GM23338 (cell line): ENCODE measurements at regions not wholly inside any gene's neighbourhood (a gene's known extent, or its start where the extent isn't known, plus 50 kb on each side); places are given as distances from the start of the nearest gene placed in this dataset.

ENCODE experiments used
- ATAC-seq: fragments of 200-7000 bp; cut with Tn5 transposase; 3 replicates; pipeline ENCODE4 v1.9.1; 2020
- DNase-seq: peaks from one replicate; pipeline ENCODE4 v3.0.0-alpha.2; 2015; ENCODE audit warnings: low spot score
- H2AFZ ChIP-seq: fragments of 200-600 bp; sonication (generic); 2 replicates; pipeline ENCODE4 v1.8.0; 2016; ENCODE audit warnings: antibody characterized with exemption, mild to moderate bottlenecking, moderate library complexity
- H3F3A ChIP-seq: fragments of 200-600 bp; sonication (generic); replicated peaks from 2 replicates; pipeline ENCODE4 v1.8.0; 2017; ENCODE audit warnings: antibody characterized with exemption, mixed run types, low read depth
- H3K27ac ChIP-seq: fragments of 200-600 bp; sonication (generic); 2 replicates; pipeline ENCODE4 v1.6.1; 2016; ENCODE audit warnings: low read depth
- H3K27me3 ChIP-seq: fragments of 200-600 bp; sonication (generic); 2 replicates; pipeline ENCODE4 v1.8.0; 2016; ENCODE audit warnings: mild to moderate bottlenecking, mixed run types, moderate library complexity; ENCODE audit not compliant: insufficient read depth
- H3K36me3 ChIP-seq: fragments of 200-600 bp; sonication (generic); 2 replicates; pipeline ENCODE4 v1.8.0; 2016; ENCODE audit warnings: mild to moderate bottlenecking; ENCODE audit not compliant: insufficient read depth
- H3K4me1 ChIP-seq: fragments of 200-600 bp; sonication (generic); 2 replicates; pipeline ENCODE4 v1.8.0; 2016; ENCODE audit warnings: mild to moderate bottlenecking, moderate library complexity; ENCODE audit not compliant: insufficient read depth
- H3K4me2 ChIP-seq: fragments of 200-600 bp; sonication (generic); 2 replicates; pipeline ENCODE4 v1.7.1; 2017; ENCODE audit warnings: mixed run types
- H3K4me3 ChIP-seq: fragments of 200-600 bp; sonication (generic); 2 replicates; pipeline ENCODE4 v1.6.1; 2016; ENCODE audit warnings: mixed run types
- H3K79me2 ChIP-seq: fragments of 200-600 bp; sonication (generic); replicated peaks from 2 replicates; pipeline ENCODE4 v1.8.0; 2017; ENCODE audit warnings: mild to moderate bottlenecking; ENCODE audit not compliant: insufficient read depth
- H3K9me2 ChIP-seq: fragments of 200-600 bp; sonication (generic); 2 replicates; pipeline ENCODE4 v1.8.0; 2017; ENCODE audit not compliant: insufficient read depth
- H4K20me1 ChIP-seq: fragments of 200-600 bp; sonication (generic); replicated peaks from 2 replicates; pipeline ENCODE4 v1.8.0; 2017; ENCODE audit warnings: mild to moderate bottlenecking; ENCODE audit not compliant: insufficient read depth
- H3K27ac Mint-ChIP-seq: 2 replicates; pipeline ENCODE4 v1.8.0; 2020; ENCODE audit warnings: inconsistent platforms, mild to moderate bottlenecking, moderate library complexity, mixed read lengths
- H3K27me3 Mint-ChIP-seq: 3 replicates; pipeline ENCODE4 v1.8.0; 2022; ENCODE audit warnings: low read depth, mild to moderate bottlenecking, moderate library complexity, mixed read lengths, inconsistent platforms; ENCODE audit not compliant: insufficient read depth, poor library complexity
- H3K36me3 Mint-ChIP-seq: 3 replicates; pipeline ENCODE4 v1.8.0; 2021; ENCODE audit warnings: low read depth, mild to moderate bottlenecking, inconsistent platforms, moderate library complexity, mixed read lengths
- H3K4me1 Mint-ChIP-seq: 3 replicates; pipeline ENCODE4 v1.8.0; 2020; ENCODE audit warnings: mild to moderate bottlenecking, inconsistent platforms, mixed read lengths
- H3K4me3 Mint-ChIP-seq: 3 replicates; pipeline ENCODE4 v1.8.0; 2021; ENCODE audit warnings: moderate library complexity, mild to moderate bottlenecking, inconsistent platforms, mixed read lengths
- H3K9me3 Mint-ChIP-seq: 3 replicates; pipeline ENCODE4 v1.8.0; 2020; ENCODE audit warnings: moderate library complexity, mild to moderate bottlenecking, inconsistent platforms, mixed read lengths
- CREB1 ChIP-seq: fragments of 250-450 bp; sonication (Bioruptor Pico); IDR thresholded peaks from 2 replicates; pipeline ENCODE4 v1.5.0; 2020; ENCODE audit warnings: low read depth, mild to moderate bottlenecking, moderate library complexity
- CTCF ChIP-seq, 2 experiments: fragments of 200-600 bp in 1 of 2; sonication (generic) in 1 of 2; conservative IDR thresholded peaks; 2 replicates each; pipeline versions ENCODE4 v1.5.1 to v1.6.1; 2016 to 2017; ENCODE audit warnings: antibody characterized with exemption in 2 of 2, low read depth in 2 of 2, mild to moderate bottlenecking in 2 of 2, moderate library complexity in 1 of 2
- EZH2 ChIP-seq: fragments of 200-600 bp; sonication (generic); IDR thresholded peaks from one replicate; pipeline ENCODE4 v1.8.0; 2017; ENCODE audit warnings: antibody characterized with exemption, mild to moderate bottlenecking, low read depth; ENCODE audit not compliant: unreplicated experiment
- EZH2phosphoT487 ChIP-seq: fragments of 200-600 bp; sonication (generic); IDR thresholded peaks from one replicate; pipeline ENCODE4 v1.8.1; 2018; ENCODE audit warnings: antibody characterized with exemption; ENCODE audit not compliant: unreplicated experiment
- JUNB ChIP-seq: IDR thresholded peaks from one replicate; pipeline ENCODE4 v1.6.1; 2016; ENCODE audit warnings: antibody characterized with exemption; ENCODE audit not compliant: unreplicated experiment
- POLR2AphosphoS5 ChIP-seq: IDR thresholded peaks from 2 replicates; pipeline ENCODE4 v1.6.1; 2016; ENCODE audit warnings: antibody characterized with exemption, low read depth
- REST ChIP-seq: IDR thresholded peaks from one replicate; pipeline ENCODE4 v1.6.1; 2018; ENCODE audit warnings: antibody characterized with exemption; ENCODE audit not compliant: unreplicated experiment
- STAT1 ChIP-seq: IDR thresholded peaks from one replicate; pipeline ENCODE4 v1.6.1; 2016; ENCODE audit warnings: antibody characterized with exemption; ENCODE audit not compliant: unreplicated experiment
- ZNF331 ChIP-seq: fragments of 250-450 bp; sonication (Bioruptor Pico); IDR thresholded peaks from 2 replicates; pipeline ENCODE4 v1.5.0; 2020; ENCODE audit warnings: low read depth, mild to moderate bottlenecking, moderate library complexity
- ZNF462 ChIP-seq: fragments of 250-450 bp; sonication (Bioruptor Pico); IDR thresholded peaks from 2 replicates; pipeline ENCODE4 v1.5.0; 2020; ENCODE audit warnings: mild to moderate bottlenecking, moderate library complexity

- no peak for TF ChIP-seq REST
- no peak for TF ChIP-seq ZNF331
- no peak for TF ChIP-seq EZH2phosphoT487
- TF ChIP-seq STAT1: no peak
Observed at GRCh38 chr3:83513051-83513450, 1445.7 kb upstream of the CADM2 start (continued).

GRCh38 chr3:83513677-83514076 is 1445.1 kb upstream of the CADM2 start:
- H3K4me1 ChIP-seq: peaks cover 12% of the 10 kb centered on the region
- H3K27me3 Mint-ChIP-seq: no peaks in the 10 kb centered on the region
- H3K36me3 ChIP-seq: no peaks in the 10 kb centered on the region
- peak; percentile 62 for DNase-seq
- H2AFZ ChIP-seq: no peak overlapping the region
- no peaks in the 10 kb centered on the region for H3F3A ChIP-seq
- TF ChIP-seq EZH2 (no peak), JUNB (no peak), CREB1 (CRISPR knock-in tag) (no peak), ZNF462 (CRISPR knock-in tag) (peak; percentile 78; the same call in 1 of the 2 replicates), CTCF (conservative IDR thresholded peaks at IDR 0.05; ENCODE audit: low read depth in 2 of 2) (no peak), POLR2AphosphoS5 (no peak)
- H3K4me3 Mint-ChIP-seq: no peak overlapping the region
- H3K27me3 ChIP-seq: no peaks in the 10 kb centered on the region
- no peaks in the 10 kb centered on the region for H4K20me1 ChIP-seq
- H3K4me2 ChIP-seq: peak overlapping the region; percentile 45
- H3K9me2 ChIP-seq: no peaks in the 10 kb centered on the region
- no peak overlapping the region for H3K27ac Mint-ChIP-seq
- ATAC-seq: peak; percentile 99
- H3K27ac ChIP-seq: no peak overlapping the region
- no peak overlapping the region for H3K4me3 ChIP-seq
- H3K9me3 Mint-ChIP-seq: peaks cover 6% of the 10 kb centered on the region; the same call in 2 of the 3 replicates
- peaks cover 28% of the 10 kb centered on the region for H3K4me1 Mint-ChIP-seq
- no peaks in the 10 kb centered on the region for H3K79me2 ChIP-seq
- peaks cover 16% of the 10 kb centered on the region for H3K36me3 Mint-ChIP-seq
